HG03575 (cell line): ENCODE measurements at regions not wholly inside any gene's neighbourhood (a gene's known extent, or its start where the extent isn't known, plus 50 kb on each side); places are given as distances from the start of the nearest gene placed in this dataset.

ENCODE experiments used
- ATAC-seq: cut with Tn5 transposase; IDR thresholded peaks from one replicate; pipeline ENCODE4 v1.9.1; 2021; ENCODE audit not compliant: unreplicated experiment, insufficient number of reproducible peaks, low FRiP score; ENCODE audit errors: extremely low read depth

DNA sequence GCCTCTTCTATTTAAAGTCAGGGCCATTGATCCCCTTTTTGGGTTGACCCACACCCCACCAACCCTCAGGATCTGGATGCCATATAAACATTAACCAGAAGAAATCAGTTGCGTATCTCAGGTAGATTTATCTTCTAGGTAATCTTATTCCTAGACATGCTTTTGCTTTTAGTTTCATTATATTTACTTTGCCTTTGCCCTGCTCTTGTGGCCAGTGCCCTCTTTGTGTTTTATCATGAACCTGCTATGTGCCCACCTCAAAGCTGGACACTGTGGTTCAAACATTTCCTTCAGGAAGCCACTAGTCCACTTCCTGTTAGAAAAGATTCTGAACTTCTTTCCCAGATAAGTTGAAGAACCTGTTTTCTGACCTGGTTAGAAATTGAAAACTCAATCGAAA, 117.4 kb upstream of the EDNRA start:
- ATAC-seq = no peak

DNA sequence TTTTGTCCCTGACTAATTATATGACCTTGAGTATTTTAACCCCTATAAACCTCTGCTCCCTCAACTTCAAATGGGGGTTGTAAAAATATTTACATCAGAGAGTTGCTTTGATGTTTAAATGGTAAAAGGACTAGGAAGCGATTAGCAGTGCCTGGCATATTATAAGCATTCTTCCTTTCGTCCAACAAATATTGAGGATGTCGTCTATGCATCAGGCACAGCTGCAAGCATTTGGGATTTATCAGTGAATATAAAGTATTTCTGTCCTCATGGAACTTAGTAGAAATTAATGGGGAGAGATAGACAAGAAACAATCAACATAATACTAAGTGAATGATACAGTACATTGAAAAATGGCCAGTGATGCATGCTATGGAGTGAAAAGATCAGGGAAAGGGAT, 115.5 kb upstream of the EDNRA start:
- ATAC-seq = no peak

DNA sequence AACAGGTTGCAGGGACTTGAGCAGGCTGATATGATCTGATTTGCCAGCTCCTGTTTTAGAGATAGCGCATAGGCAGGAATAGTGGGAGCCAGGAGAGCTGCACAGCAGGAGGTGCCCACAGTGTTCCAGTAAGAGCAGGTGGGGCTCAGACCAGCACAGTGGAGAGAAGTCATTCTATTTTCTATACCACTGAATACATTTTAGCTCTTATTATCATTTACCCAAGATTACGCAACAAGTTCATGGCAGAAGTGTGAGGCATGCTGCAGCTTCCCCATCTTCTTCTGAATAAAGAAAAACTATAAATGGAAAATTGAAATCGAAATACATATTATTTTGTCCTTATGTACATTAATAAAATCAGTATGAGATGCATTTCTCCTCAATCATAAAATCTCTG, 114.7 kb upstream of the EDNRA start:
- ATAC-seq = no peak

DNA sequence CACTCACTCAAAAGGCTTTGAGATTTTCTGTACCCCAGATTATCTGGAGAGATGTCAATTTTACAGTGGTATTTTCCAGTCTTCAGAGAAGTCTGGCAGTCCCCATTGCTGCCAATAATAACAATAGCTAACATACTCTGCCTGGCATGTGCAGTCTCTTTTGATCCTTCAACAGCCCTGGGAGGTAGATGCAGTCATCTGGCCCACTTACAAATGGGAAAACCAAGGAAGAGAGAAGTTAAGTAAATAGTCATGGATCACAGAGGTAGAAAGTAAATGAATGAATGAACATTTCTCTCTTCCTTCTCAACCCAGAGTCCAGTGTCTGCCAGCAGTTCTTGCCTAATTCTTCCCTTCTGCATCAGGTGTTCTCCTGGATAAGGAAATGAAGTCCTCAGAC, 113.0 kb upstream of the EDNRA start:
- no peak for ATAC-seq

DNA sequence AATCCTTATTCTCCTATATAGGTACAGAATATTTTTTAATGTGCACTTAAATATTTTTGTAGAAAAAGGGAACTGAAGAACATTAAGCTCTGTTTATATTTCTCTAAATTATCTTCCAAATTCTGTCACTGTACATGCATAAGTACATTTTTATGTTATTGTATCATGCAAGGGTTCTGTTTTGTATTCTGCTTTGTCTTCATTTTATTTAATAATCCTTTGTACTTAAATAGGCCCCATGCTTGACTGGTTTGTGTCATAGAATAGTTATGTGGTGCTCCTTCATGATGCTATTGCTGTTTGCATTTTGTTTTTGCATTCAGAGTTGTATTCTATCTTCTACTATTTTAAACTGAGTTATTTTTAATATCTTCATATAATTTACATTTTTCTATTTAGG, 111.9 kb upstream of the EDNRA start:
- ATAC-seq = no peak

DNA sequence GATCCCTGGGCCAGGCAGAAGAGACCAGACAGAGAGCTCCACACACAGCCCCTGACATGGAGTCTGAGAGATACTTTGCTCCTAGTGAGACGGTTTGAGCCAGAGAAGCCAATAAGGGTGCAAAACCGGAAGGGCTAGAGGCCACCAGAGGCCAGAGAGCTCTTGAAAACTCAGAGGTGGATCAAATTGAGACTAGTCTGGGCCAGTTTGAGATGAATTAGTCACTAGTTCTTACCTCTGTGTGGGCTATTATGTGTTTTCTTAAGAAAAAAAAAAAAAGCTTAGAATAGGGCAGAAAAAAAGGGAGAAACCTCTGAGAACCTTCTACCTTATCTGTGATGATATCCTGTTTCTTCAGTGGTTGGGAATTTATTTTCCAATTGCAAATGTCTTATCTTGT, 110.4 kb upstream of the EDNRA start:
- ATAC-seq = no peak

DNA sequence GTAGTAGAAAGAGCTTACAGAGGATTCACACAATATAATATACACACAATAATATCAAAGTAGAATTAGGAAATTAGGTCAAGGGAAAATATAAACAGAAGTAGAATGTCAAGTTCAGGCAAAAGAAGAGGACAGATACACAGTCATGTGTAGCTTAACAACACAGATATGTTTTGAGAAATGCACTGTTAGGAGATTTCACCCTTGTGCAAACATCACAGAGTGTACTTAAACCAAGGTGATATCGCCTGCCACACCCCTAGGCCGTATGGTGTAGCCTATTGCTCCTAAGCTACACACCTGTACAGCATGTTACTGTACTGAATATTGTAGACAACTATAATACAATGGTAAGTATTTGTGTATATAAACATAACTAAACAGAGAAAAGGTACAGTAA, 110.0 kb upstream of the EDNRA start:
- no peak for ATAC-seq

DNA sequence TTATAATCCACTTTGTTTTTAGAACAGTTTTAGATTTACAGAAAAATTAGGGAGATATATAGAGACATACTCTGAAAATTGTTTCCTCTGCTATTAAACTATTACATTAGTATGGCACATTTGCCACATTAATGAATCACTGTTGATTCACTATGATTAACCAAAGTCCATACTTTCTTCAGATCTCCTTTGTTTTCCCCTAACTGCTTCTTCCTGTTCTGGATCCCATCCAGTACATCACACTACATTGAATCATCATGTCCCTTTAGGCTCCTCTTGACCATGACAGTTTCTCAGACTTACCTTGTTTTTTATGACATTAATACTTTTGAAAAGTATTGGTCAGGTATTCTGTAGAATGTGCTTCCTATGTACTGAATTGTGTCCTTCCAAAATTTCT, 109.2 kb upstream of the EDNRA start:
- no peak for ATAC-seq

DNA sequence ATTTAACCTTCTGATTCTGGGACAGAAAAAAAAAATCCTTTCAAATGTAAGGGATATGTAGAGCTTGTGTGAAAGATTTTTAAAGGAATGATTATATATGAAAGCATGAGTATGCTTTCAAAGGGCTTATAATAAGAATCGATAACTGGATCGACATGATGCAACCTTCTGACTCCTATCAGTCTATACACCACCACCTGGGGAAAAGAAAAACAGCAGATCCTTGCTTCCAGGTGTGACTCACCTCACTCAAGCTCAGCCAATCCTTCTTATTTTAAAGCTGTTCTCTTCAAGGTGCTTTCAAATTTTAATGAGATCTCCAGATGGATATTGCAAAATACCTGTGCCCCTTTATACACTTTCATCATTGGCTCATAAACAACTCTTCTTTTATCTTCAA, 102.1 kb upstream of the EDNRA start:
- no peak for ATAC-seq

DNA sequence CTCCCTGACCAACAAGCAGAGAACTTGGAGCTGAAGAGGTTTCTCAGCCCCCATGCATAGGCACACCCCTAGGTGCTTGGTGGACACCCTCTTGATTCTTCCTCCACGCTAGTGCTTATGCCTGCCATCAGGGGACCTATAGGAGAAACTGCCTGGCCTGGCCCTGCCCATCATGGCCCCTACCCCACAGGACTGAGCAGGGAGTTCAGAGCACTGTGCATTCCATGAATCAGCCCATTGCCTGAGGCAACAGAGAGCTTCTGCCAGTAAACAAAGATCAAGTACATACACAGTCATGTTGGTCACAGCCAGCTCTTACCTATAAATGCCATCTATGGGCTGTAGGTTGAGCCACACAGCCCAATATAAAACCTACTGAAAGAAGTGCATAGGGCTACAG, 99.1 kb upstream of the EDNRA start:
- no peak for ATAC-seq

DNA sequence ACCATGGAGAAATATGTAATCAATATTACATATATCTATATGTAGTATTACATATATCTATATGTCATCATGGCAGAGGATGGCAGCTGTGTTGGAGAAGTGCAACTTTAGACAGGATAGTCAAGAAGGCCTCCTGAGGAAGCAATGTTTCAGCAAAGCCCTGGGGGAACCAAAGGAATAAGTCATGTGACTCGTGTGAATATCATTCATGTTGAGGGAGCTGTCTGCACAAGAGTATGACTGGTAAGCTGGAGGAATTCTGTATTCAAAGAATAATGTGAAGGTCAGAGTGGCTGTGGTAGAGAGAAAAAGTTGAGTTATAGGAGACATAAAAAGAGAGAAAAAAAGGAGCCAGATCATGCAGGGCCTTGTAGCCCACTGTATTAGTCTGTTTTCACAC, 92.9 kb upstream of the EDNRA start:
- no peak for ATAC-seq

DNA sequence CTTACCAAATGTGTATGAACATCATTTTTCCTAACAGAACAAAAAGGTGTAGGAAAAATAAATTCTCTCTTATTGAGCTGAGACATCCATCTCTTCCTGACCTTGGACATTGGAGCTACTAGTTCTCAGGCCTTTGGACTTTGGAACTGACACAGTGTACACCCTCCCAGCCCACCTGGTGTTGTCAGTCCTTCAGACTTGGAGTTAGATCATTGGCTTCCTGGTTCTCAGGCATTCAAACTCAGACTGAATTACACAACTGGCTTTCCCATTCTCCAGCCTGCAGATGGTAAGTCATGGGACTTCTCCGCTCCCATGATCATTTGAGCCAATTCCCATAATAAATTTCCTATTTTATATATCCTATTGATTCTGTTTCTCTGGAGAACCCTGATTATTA, 84.8 kb upstream of the EDNRA start:
- no peak for ATAC-seq

DNA sequence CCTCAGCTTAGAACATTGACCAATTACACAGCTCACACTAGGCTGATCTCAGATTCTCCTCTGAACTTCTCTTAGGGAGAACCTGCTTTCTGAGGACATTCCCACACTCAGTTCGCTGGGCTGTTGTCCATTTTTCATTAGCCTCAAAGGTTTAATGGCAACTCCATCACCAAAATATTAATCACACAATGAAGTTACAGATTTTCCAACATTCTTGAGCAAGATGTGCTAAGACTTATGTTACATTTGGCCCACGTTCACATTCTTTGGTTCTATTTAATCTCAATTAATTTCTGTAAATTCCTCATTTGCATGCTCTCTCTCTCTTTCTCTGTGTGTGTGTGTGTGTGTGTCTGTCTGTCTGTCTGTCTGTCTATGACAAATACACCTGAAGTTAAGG, 82.3 kb upstream of the EDNRA start:
- ATAC-seq = no peak

DNA sequence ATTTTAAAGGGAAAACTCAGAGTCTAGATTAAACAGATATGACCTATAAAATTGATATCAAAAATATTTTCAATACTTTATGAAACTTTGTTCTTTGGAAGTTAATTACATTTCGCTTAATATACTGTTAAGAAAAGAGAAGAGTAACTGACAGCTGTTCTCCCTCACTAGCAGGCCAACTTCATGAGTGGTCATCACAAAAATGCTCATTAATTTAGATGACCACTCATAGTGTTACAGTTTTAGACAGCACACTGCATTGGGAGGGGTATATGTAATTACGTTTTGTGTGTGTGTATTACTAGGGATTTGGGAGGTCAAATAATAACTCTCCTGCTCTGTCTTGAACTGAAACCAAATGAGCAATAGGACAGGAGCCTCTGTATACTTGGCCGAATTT, 80.2 kb upstream of the EDNRA start:
- no peak for ATAC-seq

DNA sequence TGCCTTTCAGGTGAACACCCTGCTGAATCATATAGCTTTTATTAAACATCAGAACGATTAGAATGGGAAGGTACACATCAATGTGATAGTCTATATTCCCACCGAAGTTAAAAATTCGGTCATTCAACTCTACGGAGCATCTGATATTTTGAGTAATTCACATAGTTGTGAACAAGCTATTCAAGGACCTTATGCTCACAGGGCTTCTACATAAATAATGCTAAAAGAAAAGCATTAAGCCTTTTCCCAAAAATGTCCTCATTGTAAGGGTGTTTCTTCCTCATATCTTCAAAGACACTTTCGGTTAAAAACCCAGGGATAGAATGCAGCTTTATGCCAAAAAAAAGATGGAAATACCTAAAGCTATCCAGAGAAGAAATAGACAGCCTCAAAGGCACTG, 79.7 kb upstream of the EDNRA start:
- ATAC-seq = no peak

DNA sequence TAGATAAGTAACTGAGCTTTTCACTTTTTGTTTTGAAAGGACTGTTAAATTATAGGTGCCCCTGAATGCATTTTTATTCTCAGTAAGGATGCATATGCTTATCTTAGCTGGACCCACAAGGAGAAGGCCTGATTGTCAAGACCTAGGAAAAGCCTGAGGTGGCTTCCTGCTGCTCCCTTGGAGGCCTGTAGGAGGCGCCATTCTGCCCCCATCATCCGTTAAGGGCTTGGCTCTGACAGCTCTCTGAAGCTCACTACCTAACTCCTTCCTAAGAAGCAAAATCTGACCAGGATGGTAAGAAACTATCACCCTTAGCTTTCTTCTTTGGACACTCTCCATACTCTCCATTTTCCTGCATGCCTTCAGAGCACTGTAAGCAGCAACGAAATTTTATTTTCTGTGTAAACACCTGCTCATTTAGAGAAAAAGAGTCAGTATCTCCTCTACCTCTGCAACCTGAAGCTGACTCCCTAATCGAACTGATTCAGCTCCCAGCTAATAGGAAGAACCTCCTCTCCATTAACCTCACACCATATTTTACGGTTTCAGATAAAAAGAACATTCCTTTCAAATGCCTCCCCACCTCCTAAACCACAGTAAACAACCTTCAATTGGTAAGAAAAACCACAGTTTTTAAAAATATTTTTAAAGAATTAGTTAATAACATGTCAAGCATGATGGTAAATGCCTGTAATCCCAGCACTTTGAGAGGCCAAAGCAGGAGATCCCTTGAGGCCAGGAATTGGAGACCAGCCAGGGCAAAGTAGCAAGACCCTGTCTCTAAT, 73.4 kb upstream of the EDNRA start:
- ATAC-seq = no peak

DNA sequence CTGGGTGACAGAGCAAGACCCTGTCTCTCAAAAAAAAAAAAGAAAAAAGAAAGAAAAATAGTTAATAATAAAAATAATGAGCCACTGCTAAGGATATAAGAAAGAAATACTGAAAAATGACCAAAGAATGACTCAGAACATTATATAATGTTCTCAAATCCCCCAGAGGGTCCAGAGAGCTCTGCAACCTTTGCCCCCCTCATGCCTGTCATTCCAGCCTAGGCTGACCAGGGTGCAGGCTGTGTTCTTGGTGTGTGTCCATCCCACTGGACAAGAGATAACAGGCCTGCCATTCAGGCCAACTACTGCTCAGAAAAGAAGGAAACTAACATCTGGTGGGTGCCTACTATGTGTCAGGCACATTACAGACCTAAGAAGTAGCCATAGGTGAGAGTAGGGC, 72.7 kb upstream of the EDNRA start:
- ATAC-seq = no peak

DNA sequence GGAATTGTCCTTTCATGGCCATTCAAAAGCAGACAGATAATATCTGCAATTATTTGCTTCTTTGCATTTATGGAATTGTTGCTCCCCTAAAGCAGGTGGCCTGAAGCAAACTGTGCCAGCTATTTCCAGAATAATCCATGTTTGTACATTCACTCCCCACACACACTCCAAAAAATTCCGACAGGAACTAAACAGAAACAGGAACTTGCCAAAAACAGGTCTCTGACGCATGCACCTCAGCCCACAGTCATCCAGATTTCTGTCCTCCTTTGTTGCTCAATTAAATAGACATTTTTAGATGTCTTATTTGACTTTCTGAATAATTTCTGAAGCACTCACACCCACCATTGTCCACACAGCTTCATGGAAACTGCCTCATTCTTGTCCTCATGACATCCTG, 71.5 kb upstream of the EDNRA start:
- no peak for ATAC-seq

DNA sequence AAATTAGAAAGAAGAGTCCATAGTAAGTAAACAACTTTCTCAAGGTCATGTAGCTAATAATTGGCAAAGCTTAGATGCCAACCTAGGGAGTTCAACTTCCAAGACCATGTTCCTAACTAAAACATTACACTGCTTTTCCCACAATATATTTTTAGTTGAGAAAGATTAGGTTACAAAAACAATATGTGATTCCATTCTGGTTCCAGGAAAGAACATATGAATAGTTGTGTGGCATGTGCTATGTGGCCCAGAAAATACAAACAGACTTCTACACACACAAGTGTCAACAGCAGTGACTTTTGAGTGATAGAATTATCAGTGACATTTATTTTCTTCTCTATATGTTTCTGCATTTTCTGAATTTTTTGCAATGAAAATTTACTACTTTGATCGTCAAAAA, 62.7 kb upstream of the EDNRA start:
- ATAC-seq = no peak

DNA sequence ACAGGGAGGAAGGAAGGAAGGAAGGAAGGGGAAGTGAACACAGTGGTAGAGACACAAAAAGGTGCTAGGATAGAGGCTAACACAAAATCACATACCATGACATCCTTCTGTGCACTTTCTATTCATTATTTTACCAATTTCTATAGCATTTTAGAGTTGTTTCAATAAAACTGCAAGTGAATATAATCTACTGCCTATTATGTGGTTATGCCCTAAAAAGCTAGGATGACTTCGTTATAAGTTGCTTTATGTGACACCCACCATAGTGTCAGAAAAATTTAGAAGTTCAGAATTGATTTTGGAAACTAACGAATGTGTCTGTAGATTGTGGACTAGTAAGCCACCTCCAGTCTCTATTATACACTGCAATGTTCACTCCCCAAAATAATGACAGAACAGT, 59.4 kb upstream of the EDNRA start:
- no peak for ATAC-seq

DNA sequence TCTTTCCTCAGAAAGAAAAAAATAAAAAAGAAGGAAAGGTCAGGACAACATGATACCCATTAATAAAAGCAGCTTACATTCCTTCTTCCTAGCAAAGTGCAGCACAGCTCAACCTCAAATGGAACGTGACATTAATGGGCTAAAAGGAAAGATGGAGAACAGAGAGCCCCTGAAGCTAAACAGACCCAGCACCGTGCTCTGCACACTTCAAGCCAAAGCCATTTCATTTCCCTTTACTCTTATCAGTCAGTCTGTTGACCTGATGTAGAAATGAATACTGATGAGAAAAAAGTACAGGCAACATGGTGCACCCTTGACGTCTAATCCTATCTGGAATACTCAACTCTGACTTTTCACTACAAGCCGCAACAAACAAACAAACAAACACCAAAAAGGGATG, 57.7 kb upstream of the EDNRA start:
- ATAC-seq = no peak
